HG02852 (cell line): ENCODE measurements at regions not wholly inside any gene's neighbourhood (a gene's known extent, or its start where the extent isn't known, plus 50 kb on each side); places are given as distances from the start of the nearest gene placed in this dataset.
"Not testable (repeated sequence)": the region's sequence is repeated elsewhere in the genome, so short reads cannot be mapped to it uniquely, and the experiment has no call there.

Source experiments
- ATAC-seq: cut with Tn5 transposase; IDR thresholded peaks from one replicate; pipeline ENCODE4 v1.9.1; 2021; ENCODE audit warnings: mild to moderate bottlenecking, moderate library complexity; ENCODE audit not compliant: unreplicated experiment

GRCh38 chr2:146587291-146587713 is 1257.5 kb upstream of the ACVR2A start:
- ATAC-seq: no peak

- no peak for ATAC-seq
Measured at GRCh38 chr2:146584316-146584715, 1260.5 kb upstream of the ACVR2A start.

- ATAC-seq: no peak
Measured at GRCh38 chr2:146579147-146579930, 1265.5 kb upstream of the ACVR2A start.

- ATAC-seq: no peak
Measured at GRCh38 chr2:146576339-146577111, 1268.3 kb upstream of the ACVR2A start.

GRCh38 chr2:146572598-146572997 is 1272.2 kb upstream of the ACVR2A start:
- ATAC-seq: no peak

GRCh38 chr2:146561996-146562395 is 1282.8 kb upstream of the ACVR2A start:
- ATAC-seq: no peak

- no peak for ATAC-seq
Measured at GRCh38 chr2:146547236-146547635, 1297.6 kb upstream of the ACVR2A start.

- no peak for ATAC-seq
Measured at GRCh38 chr2:146544701-146545100, 1300.1 kb upstream of the ACVR2A start.

- ATAC-seq: no peak
Measured at GRCh38 chr2:146541896-146542295, 1302.9 kb upstream of the ACVR2A start.

- no peak for ATAC-seq
Measured at GRCh38 chr2:146540271-146540932, 1304.4 kb upstream of the ACVR2A start.

- not testable (repeated sequence) for ATAC-seq
Measured at GRCh38 chr2:146539739-146540138, 1305.1 kb upstream of the ACVR2A start.

GRCh38 chr2:146537477-146537876 is 1307.4 kb upstream of the ACVR2A start:
- ATAC-seq: no peak

GRCh38 chr2:146532509-146533147 is 1312.2 kb upstream of the ACVR2A start:
- no peak for ATAC-seq

GRCh38 chr2:146532009-146532408 is 1312.8 kb upstream of the ACVR2A start:
- no peak for ATAC-seq

GRCh38 chr2:146530886-146531285 is 1313.9 kb upstream of the ACVR2A start:
- ATAC-seq: no peak

- no peak for ATAC-seq
Measured at GRCh38 chr2:146527166-146527565, 1317.7 kb upstream of the ACVR2A start.

GRCh38 chr2:146523196-146523595 is 1321.6 kb upstream of the ACVR2A start:
- no peak for ATAC-seq

GRCh38 chr2:146506851-146507250 is 1338.0 kb upstream of the ACVR2A start:
- ATAC-seq: no peak

GRCh38 chr2:146503366-146503765 is 1341.5 kb upstream of the ACVR2A start:
- ATAC-seq: no peak

GRCh38 chr2:146496248-146496647 is 1348.6 kb upstream of the ACVR2A start:
- ATAC-seq: no peak

GRCh38 chr2:146489386-146489785 is 1355.4 kb upstream of the ACVR2A start:
- ATAC-seq: no peak
